Activated T-cell treated with anti-CD3 and anti-CD28 coated beads, Interleukin-2, amount 50 U/mL, for 24 hours (primary cell): ENCODE measurements at regions not wholly inside any gene's neighbourhood (a gene's known extent, or its start where the extent isn't known, plus 50 kb on each side); places are given as distances from the start of the nearest gene placed in this dataset.

Experiments
- DNase-seq: peaks from one replicate; pipeline ENCODE4 v3.0.0-alpha.2; 2020
- H3K27ac Mint-ChIP-seq: 2 replicates; pipeline ENCODE4 v1.8.0; 2020; ENCODE audit warnings: mild to moderate bottlenecking, mixed read lengths
- H3K27me3 Mint-ChIP-seq: 2 replicates; pipeline ENCODE4 v1.8.0; 2020; ENCODE audit warnings: mixed read lengths
- H3K36me3 Mint-ChIP-seq: 2 replicates; pipeline ENCODE4 v1.8.0; 2020; ENCODE audit warnings: low read depth, mixed read lengths
- H3K4me1 Mint-ChIP-seq: 2 replicates; pipeline ENCODE4 v1.8.0; 2020; ENCODE audit warnings: low read depth, mixed read lengths
- H3K4me3 Mint-ChIP-seq: 2 replicates; pipeline ENCODE4 v1.8.0; 2020; ENCODE audit warnings: mild to moderate bottlenecking, moderate library complexity, mixed read lengths
- H3K9me3 Mint-ChIP-seq: 2 replicates; pipeline ENCODE4 v1.8.0; 2020; ENCODE audit warnings: mixed read lengths

DNA sequence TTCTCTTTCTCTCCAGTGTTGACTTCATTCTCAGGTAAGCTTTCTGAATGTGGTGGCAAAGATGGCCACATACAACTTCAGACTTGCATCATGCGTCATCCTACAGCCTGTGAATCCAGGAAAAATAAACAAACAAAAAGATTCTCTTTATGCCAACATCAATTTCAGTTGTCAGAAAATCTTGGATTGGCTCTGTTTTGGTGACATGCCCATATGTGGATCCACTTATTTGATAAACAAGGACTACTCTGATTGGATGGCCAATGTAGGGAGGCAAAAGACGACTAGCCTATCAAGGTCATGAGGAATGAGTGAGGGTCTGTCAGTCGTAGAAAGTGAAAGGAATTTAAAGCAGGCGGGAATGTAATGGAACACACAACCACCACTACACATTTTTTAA lies 866.6 kb downstream of the USP25 start:
- H3K27me3 Mint-ChIP-seq = no peaks in the 10 kb centered on the region
- no peak for DNase-seq
- H3K4me3 Mint-ChIP-seq = no peak overlapping the region
- no peaks in the 10 kb centered on the region for H3K36me3 Mint-ChIP-seq
- no peaks in the 10 kb centered on the region for H3K4me1 Mint-ChIP-seq
- no peak overlapping the region for H3K27ac Mint-ChIP-seq
- H3K9me3 Mint-ChIP-seq = peaks cover 4% of the 10 kb centered on the region

DNA sequence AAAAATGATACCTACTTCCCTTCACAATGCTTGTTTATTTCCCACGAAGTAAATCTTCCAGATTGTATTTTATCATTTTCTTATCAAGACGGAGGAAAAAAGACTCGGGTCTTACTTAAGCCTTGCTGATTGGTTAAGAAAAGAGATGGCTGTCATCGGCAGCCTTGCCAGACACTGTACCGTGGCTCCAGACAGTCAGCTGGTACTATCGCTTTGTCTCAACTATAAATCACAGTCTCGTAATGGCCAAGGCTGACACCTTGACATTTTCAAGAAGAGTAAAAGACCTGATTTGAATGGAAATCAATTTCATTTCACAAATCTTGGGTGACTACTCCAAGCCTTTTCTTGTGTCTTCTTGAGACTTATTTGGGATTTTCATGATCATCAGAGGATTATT lies 868.0 kb downstream of the USP25 start:
- H3K4me1 Mint-ChIP-seq = no peaks in the 10 kb centered on the region
- no peak for DNase-seq
- no peaks in the 10 kb centered on the region for H3K36me3 Mint-ChIP-seq
- H3K9me3 Mint-ChIP-seq = peaks cover 4% of the 10 kb centered on the region
- no peaks in the 10 kb centered on the region for H3K27me3 Mint-ChIP-seq
- H3K27ac Mint-ChIP-seq = no peak overlapping the region
- no peak overlapping the region for H3K4me3 Mint-ChIP-seq

GRCh38 chr21:16605597-16605996 lies 875.8 kb downstream of the USP25 start:
- Mint-ChIP-seq H3K9me3 (peaks cover 10% of the 10 kb centered on the region), H3K4me1 (no peaks in the 10 kb centered on the region), H3K27ac (no peak overlapping the region), H3K27me3 (no peaks in the 10 kb centered on the region), H3K4me3 (no peak overlapping the region), H3K36me3 (no peaks in the 10 kb centered on the region)
- no peak for DNase-seq

DNA sequence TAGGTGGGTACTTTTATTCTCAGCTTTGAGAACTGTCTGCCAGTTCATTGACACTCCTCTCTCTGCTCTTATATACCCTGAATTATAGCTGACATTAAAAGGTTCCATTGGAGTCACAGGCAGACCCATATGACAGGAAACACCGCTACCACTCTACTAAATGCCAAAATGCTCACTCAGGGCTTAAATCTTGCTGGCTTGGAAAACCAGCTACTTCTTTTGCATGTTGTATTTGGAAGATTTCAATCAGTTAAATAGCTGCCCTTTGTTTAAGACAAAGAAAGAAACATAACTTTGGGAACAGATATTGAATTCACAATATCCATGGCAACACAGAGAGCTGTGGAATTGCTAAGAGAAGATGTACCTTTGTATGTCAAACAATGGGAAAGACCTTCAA lies 876.5 kb downstream of the USP25 start:
- Mint-ChIP-seq H3K9me3 (peaks cover 10% of the 10 kb centered on the region), H3K4me3 (no peak overlapping the region), H3K27ac (no peak overlapping the region), H3K4me1 (no peaks in the 10 kb centered on the region), H3K36me3 (no peaks in the 10 kb centered on the region), H3K27me3 (no peaks in the 10 kb centered on the region)
- DNase-seq = no peak

GRCh38 chr21:16608209-16608830 lies 878.5 kb downstream of the USP25 start:
- DNase-seq = no peak
- no peak overlapping the region for H3K4me3 Mint-ChIP-seq
- H3K9me3 Mint-ChIP-seq = peaks cover 11% of the 10 kb centered on the region
- H3K27ac Mint-ChIP-seq = no peak overlapping the region
- no peaks in the 10 kb centered on the region for H3K4me1 Mint-ChIP-seq
- H3K36me3 Mint-ChIP-seq = no peaks in the 10 kb centered on the region
- no peaks in the 10 kb centered on the region for H3K27me3 Mint-ChIP-seq

- Mint-ChIP-seq H3K27ac (no peak overlapping the region), H3K4me3 (no peak overlapping the region), H3K4me1 (no peaks in the 10 kb centered on the region), H3K36me3 (no peaks in the 10 kb centered on the region), H3K27me3 (no peaks in the 10 kb centered on the region), H3K9me3 (peaks cover 9% of the 10 kb centered on the region)
- no peak for DNase-seq
Measured at GRCh38 chr21:16619281-16619680, 889.5 kb downstream of the USP25 start.

- Mint-ChIP-seq H3K4me3 (no peak overlapping the region), H3K4me1 (no peaks in the 10 kb centered on the region), H3K36me3 (no peaks in the 10 kb centered on the region), H3K27ac (no peak overlapping the region), H3K9me3 (peaks cover 9% of the 10 kb centered on the region), H3K27me3 (no peaks in the 10 kb centered on the region)
- no peak for DNase-seq
Measured at GRCh38 chr21:16620786-16621320, 891.1 kb downstream of the USP25 start.

DNA sequence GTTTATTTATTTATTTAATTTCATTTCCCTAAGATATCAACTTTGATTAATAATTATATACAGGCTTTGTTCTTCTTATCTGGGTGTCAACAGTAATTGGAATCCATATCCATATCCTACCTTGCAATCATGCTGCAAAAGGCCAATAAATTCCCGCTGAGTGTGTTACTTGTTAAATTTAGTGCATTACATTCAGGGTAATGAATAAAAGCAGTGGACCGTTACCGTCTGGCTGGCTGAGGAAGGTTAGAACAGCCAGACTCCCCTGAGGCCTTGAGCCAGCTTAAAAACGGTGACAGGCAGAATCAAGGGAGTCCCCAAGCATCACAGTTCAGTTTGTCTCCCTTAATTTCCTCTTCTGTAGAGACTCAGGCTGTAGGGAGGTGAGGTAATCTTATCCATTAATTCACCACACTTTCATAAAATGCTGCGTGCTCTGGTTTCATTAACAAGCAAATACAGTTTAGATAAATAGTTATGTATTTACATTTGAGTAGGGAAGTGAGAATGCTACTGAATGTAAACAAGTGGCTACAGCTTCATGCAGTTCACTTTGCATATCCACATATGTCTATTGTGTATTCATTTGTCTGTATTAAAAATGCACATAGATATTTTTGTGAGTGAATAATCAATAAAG lies 888.2 kb upstream of the CXADR start:
- Mint-ChIP-seq H3K27ac (no peak overlapping the region), H3K27me3 (no peaks in the 10 kb centered on the region), H3K9me3 (peaks cover 4% of the 10 kb centered on the region), H3K4me3 (no peak overlapping the region), H3K4me1 (no peaks in the 10 kb centered on the region), H3K36me3 (no peaks in the 10 kb centered on the region)
- no peak for DNase-seq

GRCh38 chr21:16625491-16625890 lies 887.4 kb upstream of the CXADR start:
- H3K36me3 Mint-ChIP-seq = no peaks in the 10 kb centered on the region
- H3K9me3 Mint-ChIP-seq = peaks cover 2% of the 10 kb centered on the region
- no peak for DNase-seq
- no peaks in the 10 kb centered on the region for H3K27me3 Mint-ChIP-seq
- no peak overlapping the region for H3K4me3 Mint-ChIP-seq
- no peaks in the 10 kb centered on the region for H3K4me1 Mint-ChIP-seq
- no peak overlapping the region for H3K27ac Mint-ChIP-seq

GRCh38 chr21:16633831-16634459 lies 878.9 kb upstream of the CXADR start:
- H3K4me3 Mint-ChIP-seq = no peak overlapping the region
- H3K27ac Mint-ChIP-seq = no peak overlapping the region
- no peaks in the 10 kb centered on the region for H3K36me3 Mint-ChIP-seq
- no peaks in the 10 kb centered on the region for H3K27me3 Mint-ChIP-seq
- H3K9me3 Mint-ChIP-seq = peaks cover 4% of the 10 kb centered on the region
- DNase-seq = no peak
- no peaks in the 10 kb centered on the region for H3K4me1 Mint-ChIP-seq

DNA sequence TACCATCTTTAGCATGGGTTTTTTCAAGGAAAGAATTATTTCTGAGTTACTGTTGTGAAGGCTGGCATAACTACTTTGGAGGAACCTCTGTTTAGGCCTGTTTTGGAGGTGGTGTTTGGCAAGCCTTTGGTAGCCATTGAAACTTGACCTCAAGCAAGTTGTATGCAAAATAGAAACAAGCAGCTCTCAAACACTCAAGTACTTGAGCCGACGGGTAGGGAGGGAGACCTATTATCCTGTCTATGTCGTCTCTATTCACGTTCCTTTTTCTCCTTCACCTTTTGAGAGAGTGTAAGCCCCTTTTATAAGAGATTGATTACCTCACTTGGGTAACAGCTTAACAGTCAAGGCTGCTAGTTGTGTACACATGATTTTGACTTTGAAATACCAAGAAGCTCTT lies 878.3 kb upstream of the CXADR start:
- Mint-ChIP-seq H3K4me3 (no peak overlapping the region), H3K27ac (no peak overlapping the region), H3K27me3 (no peaks in the 10 kb centered on the region), H3K36me3 (no peaks in the 10 kb centered on the region), H3K9me3 (peaks cover 4% of the 10 kb centered on the region), H3K4me1 (no peaks in the 10 kb centered on the region)
- DNase-seq = no peak

- Mint-ChIP-seq H3K27ac (no peak overlapping the region), H3K27me3 (no peaks in the 10 kb centered on the region), H3K36me3 (no peaks in the 10 kb centered on the region), H3K4me1 (no peaks in the 10 kb centered on the region), H3K9me3 (peaks cover 11% of the 10 kb centered on the region), H3K4me3 (no peak overlapping the region)
- DNase-seq = no peak
Measured at GRCh38 chr21:16640297-16641027, 872.4 kb upstream of the CXADR start.

DNA sequence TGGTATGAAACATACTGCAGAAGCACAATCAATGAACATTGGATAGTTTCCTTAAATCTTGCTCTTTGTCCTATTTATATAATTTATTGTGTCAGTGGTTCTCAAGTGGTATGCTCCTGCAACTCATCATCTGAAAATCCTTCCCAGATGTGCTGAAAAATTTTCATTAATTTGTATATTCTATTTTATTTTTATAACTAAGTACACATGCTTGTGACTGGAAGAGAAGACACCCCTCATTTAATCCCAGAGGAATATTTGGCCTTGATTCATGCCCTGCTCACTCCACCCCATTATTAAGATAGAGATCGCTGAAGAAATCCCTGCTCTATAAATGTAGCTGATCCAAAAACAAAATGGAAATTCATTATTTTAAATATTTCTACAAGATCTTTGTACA lies 870.5 kb upstream of the CXADR start:
- no peaks in the 10 kb centered on the region for H3K4me1 Mint-ChIP-seq
- H3K36me3 Mint-ChIP-seq = no peaks in the 10 kb centered on the region
- H3K4me3 Mint-ChIP-seq = no peak overlapping the region
- no peak overlapping the region for H3K27ac Mint-ChIP-seq
- peaks cover 9% of the 10 kb centered on the region for H3K9me3 Mint-ChIP-seq
- DNase-seq = no peak
- H3K27me3 Mint-ChIP-seq = no peaks in the 10 kb centered on the region

GRCh38 chr21:16644685-16645084 lies 868.2 kb upstream of the CXADR start:
- DNase-seq = no peak
- Mint-ChIP-seq H3K4me1 (no peaks in the 10 kb centered on the region), H3K9me3 (peaks cover 9% of the 10 kb centered on the region), H3K27me3 (no peaks in the 10 kb centered on the region), H3K4me3 (no peak overlapping the region), H3K36me3 (no peaks in the 10 kb centered on the region), H3K27ac (no peak overlapping the region)
